GM06990 (cell line): ENCODE measurements at regions not wholly inside any gene's neighbourhood (a gene's known extent, or its start where the extent isn't known, plus 50 kb on each side); places are given as distances from the start of the nearest gene placed in this dataset.
"Not testable (repeated sequence)": the region's sequence is repeated elsewhere in the genome, so short reads cannot be mapped to it uniquely, and the experiment has no call there.

Source experiments
- DNase-seq: peaks from one replicate; pipeline ENCODE4 v3.0.0-alpha.2; 2011; ENCODE audit not compliant: insufficient read length; ENCODE audit errors: extremely low read depth
- H3K27me3 ChIP-seq: replicated peaks from 2 replicates; pipeline ENCODE4 v1.6.0; 2011; ENCODE audit warnings: low read length; ENCODE audit not compliant: control insufficient read depth, insufficient read depth
- H3K36me3 ChIP-seq: 2 replicates; pipeline ENCODE4 v1.5.1; 2011; ENCODE audit warnings: low read length; ENCODE audit not compliant: control insufficient read depth, insufficient read depth
- H3K4me3 ChIP-seq: replicated peaks from 2 replicates; pipeline ENCODE4 v1.5.1; 2011; ENCODE audit warnings: low read depth, mild to moderate bottlenecking, control low read depth, low read length
- TF ChIP-seq, protein P1 (sequence below): IDR thresholded peaks from 2 replicates; pipeline ENCODE4 v1.5.1; 2011; ENCODE audit warnings: low read length, control low read depth, mild to moderate bottlenecking, inconsistent platforms; ENCODE audit not compliant: insufficient read depth, poor library complexity, severe bottlenecking

DNA sequence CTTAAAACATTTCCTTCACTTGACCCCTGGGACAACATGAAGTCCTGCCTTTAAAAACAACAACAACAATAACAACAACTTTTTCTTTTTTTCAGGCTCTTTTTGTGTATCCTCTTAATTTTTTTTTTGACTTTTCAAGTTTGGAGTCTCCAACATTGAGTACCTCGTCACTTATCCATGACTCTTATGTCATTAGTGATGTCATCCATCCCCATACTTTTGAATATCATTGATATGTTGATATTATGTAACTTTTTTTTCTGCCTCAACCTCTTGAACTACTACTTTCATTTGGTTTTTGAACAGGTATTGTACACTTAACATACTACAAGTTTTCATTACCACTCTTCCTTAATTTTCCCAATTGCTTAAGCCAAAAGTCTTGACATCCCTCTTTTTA is 143.0 kb upstream of the ATXN7L3B start:
- TF ChIP-seq, protein P1, sequence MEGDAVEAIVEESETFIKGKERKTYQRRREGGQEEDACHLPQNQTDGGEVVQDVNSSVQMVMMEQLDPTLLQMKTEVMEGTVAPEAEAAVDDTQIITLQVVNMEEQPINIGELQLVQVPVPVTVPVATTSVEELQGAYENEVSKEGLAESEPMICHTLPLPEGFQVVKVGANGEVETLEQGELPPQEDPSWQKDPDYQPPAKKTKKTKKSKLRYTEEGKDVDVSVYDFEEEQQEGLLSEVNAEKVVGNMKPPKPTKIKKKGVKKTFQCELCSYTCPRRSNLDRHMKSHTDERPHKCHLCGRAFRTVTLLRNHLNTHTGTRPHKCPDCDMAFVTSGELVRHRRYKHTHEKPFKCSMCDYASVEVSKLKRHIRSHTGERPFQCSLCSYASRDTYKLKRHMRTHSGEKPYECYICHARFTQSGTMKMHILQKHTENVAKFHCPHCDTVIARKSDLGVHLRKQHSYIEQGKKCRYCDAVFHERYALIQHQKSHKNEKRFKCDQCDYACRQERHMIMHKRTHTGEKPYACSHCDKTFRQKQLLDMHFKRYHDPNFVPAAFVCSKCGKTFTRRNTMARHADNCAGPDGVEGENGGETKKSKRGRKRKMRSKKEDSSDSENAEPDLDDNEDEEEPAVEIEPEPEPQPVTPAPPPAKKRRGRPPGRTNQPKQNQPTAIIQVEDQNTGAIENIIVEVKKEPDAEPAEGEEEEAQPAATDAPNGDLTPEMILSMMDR: no peak
- no peak for DNase-seq
- no peak overlapping the region for H3K4me3 ChIP-seq
- no peaks in the 10 kb centered on the region for H3K27me3 ChIP-seq
- H3K36me3 ChIP-seq: no peaks in the 10 kb centered on the region

DNA sequence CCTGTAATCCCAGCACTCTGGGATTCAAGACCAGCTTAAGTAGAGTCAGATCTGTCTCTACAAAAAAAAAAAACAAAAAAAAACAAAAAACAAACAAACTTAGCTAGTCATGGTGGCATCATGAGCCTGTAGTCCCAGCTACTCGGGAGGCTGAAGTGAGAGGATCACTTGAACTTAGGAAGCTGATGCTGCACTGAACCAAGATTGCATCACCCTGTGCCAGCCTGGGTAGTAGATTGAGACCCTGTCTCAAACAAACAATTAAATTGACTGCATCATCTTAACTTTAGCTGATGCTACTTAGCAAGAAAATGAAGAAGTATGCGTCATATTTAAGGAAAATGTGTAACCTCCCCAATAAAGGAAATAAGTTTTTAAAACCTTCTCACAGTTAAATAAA is 136.6 kb upstream of the ATXN7L3B start:
- no peaks in the 10 kb centered on the region for H3K36me3 ChIP-seq
- no peaks in the 10 kb centered on the region for H3K27me3 ChIP-seq
- TF ChIP-seq, protein P1: no peak
- DNase-seq: no peak
- H3K4me3 ChIP-seq: no peak overlapping the region

DNA sequence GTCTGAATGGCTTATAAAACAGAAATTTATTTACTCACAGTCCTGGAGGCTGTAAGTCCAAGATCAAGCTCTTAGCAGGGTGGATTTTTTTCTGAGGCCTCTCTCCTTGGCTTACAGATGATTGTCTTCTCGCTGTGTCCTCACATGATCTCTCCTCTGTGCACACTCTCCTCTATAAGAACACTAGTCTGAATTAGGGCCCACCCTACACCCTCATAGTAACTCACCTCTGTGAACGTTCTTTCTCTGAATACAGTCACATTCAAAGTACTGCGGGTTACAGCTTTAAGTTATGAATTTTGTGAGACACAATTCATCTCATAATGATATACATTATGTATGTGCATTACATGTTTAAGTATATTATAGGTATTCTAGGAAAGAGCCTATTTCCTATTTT is 135.7 kb upstream of the ATXN7L3B start:
- H3K36me3 ChIP-seq: no peaks in the 10 kb centered on the region
- H3K4me3 ChIP-seq: no peak overlapping the region
- H3K27me3 ChIP-seq: no peaks in the 10 kb centered on the region
- TF ChIP-seq, protein P1: no peak
- DNase-seq: no peak

DNA sequence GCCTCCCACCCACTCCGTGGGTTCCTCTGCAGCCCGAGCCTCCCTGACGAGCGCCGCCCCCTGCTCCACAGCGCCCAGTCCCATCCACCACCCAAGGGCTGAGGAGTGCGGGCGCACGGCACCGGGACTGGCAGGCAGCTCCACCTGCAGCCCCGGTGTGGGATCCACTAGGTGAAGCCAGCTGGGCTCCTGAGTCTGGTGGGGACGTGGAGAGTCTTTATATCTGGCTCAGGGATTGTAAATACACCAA is 134.5 kb upstream of the ATXN7L3B start:
- not testable (repeated sequence) for H3K27me3 ChIP-seq, H3K4me3 ChIP-seq, DNase-seq, H3K36me3 ChIP-seq

DNA sequence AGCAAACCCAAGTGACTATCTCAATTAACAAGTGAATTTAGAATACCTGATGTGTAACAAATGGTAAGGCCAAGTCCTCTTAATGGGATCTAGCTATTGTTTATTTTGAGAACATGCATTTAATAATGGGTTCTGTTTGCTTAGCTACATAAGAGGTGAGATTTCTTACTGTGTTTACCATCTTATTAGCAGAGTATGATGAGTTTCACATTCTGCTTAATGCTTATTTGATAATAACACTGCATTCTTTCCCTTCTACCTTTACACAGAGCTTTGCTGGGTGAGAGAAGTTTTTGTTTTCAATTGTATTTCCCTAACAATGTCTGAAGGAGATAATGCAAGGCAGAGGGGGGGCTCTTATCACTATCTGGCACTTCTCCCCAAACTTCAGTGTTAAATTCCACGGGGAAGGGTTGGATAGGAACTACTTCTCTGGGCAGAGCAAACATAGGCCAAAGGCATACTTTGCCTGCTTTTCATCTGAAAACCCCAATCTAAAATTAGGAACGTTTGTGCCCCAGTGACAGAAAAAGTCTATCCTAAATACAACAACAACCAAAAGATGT is 129.0 kb upstream of the ATXN7L3B start:
- Histone ChIP-seq H3K36me3 (no peaks in the 10 kb centered on the region), H3K27me3 (no peaks in the 10 kb centered on the region), H3K4me3 (no peak overlapping the region)
- TF ChIP-seq, protein P1: no peak
- no peak for DNase-seq

DNA sequence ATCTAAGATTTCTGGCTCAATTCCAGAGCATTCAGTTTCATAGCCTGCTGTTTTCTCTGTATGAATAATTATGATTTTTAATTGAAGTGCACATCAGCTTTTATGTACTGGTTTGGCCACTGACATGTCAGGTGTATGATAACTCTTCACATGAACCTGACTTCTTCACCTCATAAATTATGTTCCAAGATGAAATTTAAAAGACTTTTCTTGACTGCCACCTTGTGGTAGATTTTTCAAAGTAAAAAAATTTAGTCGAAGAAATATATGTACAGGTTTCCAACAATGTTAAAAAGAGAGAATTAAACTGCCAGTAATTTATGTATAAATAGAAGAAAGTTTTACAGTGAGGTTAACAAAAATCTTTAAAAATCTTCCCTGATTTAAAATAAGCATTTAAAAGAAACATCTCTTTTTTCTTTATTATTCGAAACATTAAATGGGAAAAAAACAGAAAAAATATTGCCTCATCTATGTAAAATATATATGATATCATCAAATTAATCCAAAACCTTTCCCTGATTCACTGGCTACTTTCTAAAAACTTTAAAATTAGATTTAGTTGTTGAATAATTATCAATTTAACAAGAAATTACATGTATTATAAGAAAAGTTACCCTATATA is 124.9 kb upstream of the ATXN7L3B start:
- no peaks in the 10 kb centered on the region for H3K36me3 ChIP-seq
- H3K4me3 ChIP-seq: no peak overlapping the region
- peak; percentile 10 for DNase-seq
- TF ChIP-seq, protein P1: peak; percentile 23
- H3K27me3 ChIP-seq: no peaks in the 10 kb centered on the region
